Mucosa of descending colon (tissue), 3 donors: ENCODE measurements at regions not wholly inside any gene's neighbourhood (a gene's known extent, or its start where the extent isn't known, plus 50 kb on each side); places are given as distances from the start of the nearest gene placed in this dataset.

Experiments
- ATAC-seq: fragments of 200-7000 bp; cut with Tn5 transposase; one replicate; pipeline ENCODE4 v1.9.1; 2020; ENCODE audit warnings: mild to moderate bottlenecking, moderate library complexity
- DNase-seq, 3 donors: peaks; one replicate each; pipeline ENCODE4 v3.0.0-alpha.2; 2020
- H3K36me3 ChIP-seq: fragments of 200-600 bp; one replicate; pipeline ENCODE4 v1.8.0; 2021; ENCODE audit warnings: low read depth, mild to moderate bottlenecking
- H3K4me1 ChIP-seq: fragments of 200-600 bp; one replicate; pipeline ENCODE4 v1.8.0; 2021; ENCODE audit warnings: low read depth, mild to moderate bottlenecking
- H3K4me3 ChIP-seq: fragments of 200-600 bp; one replicate; pipeline ENCODE4 v1.8.0; 2021; ENCODE audit warnings: mild to moderate bottlenecking
- H3K9me3 ChIP-seq: fragments of 200-600 bp; one replicate; pipeline ENCODE4 v1.8.0; 2021; ENCODE audit warnings: mild to moderate bottlenecking
- intact Hi-C, 2 donors: fragments of 100-400 bp; cut with DNase I in 1 of 2; cut with micrococcal nuclease in 1 of 2; formaldehyde crosslinking; loops; one replicate each; pipeline versions ENCODE4 v1.11.0 to v1.11.1; 2022; cut with DNase I, micrococcal nuclease
- TF ChIP-seq, protein P1 (sequence below): fragments of 200-600 bp; IDR thresholded peaks from one replicate; pipeline ENCODE4 v1.8.0; 2022; ENCODE audit warnings: antibody characterized with exemption, mild to moderate bottlenecking
- donor health status: DM: no; HTN: no; CAD: no; lungs with moderate emphysema.
- donor health status: DM: no; HTN: no; CAD: no.
- donor health status: DM: no; HTN: yes; CAD: no.

DNA sequence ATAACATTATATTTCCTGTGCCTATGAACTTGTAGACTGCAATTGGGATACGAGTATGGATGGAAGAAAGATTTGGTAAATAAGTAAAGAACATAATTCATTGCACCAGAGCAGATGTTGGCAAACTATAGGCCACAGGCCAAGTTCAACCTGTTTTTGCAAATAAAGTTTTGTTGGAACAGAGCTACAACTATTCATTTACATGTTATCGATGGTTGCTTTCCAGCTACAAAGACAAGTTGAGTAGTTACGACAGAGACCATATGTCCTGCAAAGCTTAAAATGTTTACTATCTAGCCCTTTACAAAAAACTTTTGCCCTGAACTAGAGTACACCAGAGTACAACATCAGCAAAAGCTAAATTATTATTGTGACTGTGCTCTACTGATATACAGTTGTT lies 169.1 kb upstream of the DMAC1 start:
- no peaks in the 10 kb centered on the region for H3K36me3 ChIP-seq
- no peak overlapping the region for H3K4me3 ChIP-seq
- DNase-seq (no peak), ATAC-seq (no peak)
- H3K9me3 ChIP-seq = no peaks in the 10 kb centered on the region
- TF ChIP-seq, protein P1, sequence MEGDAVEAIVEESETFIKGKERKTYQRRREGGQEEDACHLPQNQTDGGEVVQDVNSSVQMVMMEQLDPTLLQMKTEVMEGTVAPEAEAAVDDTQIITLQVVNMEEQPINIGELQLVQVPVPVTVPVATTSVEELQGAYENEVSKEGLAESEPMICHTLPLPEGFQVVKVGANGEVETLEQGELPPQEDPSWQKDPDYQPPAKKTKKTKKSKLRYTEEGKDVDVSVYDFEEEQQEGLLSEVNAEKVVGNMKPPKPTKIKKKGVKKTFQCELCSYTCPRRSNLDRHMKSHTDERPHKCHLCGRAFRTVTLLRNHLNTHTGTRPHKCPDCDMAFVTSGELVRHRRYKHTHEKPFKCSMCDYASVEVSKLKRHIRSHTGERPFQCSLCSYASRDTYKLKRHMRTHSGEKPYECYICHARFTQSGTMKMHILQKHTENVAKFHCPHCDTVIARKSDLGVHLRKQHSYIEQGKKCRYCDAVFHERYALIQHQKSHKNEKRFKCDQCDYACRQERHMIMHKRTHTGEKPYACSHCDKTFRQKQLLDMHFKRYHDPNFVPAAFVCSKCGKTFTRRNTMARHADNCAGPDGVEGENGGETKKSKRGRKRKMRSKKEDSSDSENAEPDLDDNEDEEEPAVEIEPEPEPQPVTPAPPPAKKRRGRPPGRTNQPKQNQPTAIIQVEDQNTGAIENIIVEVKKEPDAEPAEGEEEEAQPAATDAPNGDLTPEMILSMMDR = no peak
- intact Hi-C loops = no loop called here
- peaks cover 11% of the 10 kb centered on the region for H3K4me1 ChIP-seq

DNA sequence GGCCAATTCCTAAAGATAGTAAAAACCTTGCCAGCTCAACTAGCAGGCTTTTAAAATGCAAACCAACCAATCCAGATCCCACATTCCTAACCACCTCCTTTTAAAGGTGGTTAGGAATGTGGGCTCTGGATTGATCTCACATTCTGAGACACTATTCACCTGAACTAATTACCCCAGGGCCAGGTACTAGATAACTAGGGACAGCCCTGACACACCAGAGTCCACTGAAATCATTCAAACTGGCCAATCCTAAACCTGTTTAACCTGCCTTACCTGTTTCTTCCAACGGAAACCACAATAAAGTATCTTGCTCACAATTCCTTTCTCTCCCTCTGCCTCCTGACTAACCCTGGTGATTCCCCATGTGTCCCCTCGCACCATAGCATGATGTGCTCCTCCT lies 168.3 kb upstream of the DMAC1 start:
- Histone ChIP-seq H3K4me3 (no peak overlapping the region), H3K4me1 (peaks cover 14% of the 10 kb centered on the region), H3K36me3 (no peaks in the 10 kb centered on the region), H3K9me3 (no peaks in the 10 kb centered on the region)
- TF ChIP-seq, protein P1 = no peak
- ATAC-seq = peak; percentile 84
- peak in 1 of 3 donors; percentile 76 for DNase-seq
- intact Hi-C loops = no loop called here

- Histone ChIP-seq H3K36me3 (no peaks in the 10 kb centered on the region), H3K9me3 (no peaks in the 10 kb centered on the region), H3K4me3 (no peak overlapping the region), H3K4me1 (peaks cover 16% of the 10 kb centered on the region)
- ATAC-seq (peak; percentile 26), DNase-seq (no peak)
- TF ChIP-seq, protein P1 = no peak
- intact Hi-C loops = no loop called here
These were observed 167.7 kb upstream of the DMAC1 start for GRCh38 chr9:7967093-7967827.

- Histone ChIP-seq H3K4me1 (peaks cover 35% of the 10 kb centered on the region), H3K4me3 (no peak overlapping the region), H3K36me3 (no peaks in the 10 kb centered on the region), H3K9me3 (no peaks in the 10 kb centered on the region)
- TF ChIP-seq, protein P1 = no peak
- intact Hi-C loops = no loop called here
- DNase-seq = no peak
- no peak for ATAC-seq
These were observed 165.5 kb upstream of the DMAC1 start for GRCh38 chr9:7965063-7965462.

DNA sequence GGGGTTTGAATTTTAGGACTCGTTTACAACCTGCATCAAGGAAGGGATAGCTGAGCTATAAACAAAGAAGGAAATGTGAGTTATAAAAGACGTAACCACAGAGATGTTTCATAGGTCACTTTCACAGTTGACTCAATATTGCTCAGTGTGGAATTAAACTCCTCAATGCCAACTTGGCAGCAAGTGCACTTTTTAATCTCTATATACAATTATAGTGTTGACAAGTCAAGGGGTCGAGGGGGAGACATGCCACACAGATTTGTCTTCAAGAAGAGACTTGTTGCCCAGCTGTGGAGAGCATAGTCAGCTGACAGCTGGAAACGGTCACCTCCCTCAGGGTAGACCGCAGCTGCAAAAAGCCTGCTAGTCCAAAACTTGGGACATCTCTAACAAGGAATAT lies 163.4 kb upstream of the DMAC1 start:
- Histone ChIP-seq H3K36me3 (no peaks in the 10 kb centered on the region), H3K4me1 (peaks cover 35% of the 10 kb centered on the region), H3K4me3 (no peak overlapping the region), H3K9me3 (no peaks in the 10 kb centered on the region)
- peak; percentile 90 for ATAC-seq
- TF ChIP-seq, protein P1 = no peak
- intact Hi-C loops = no loop called here
- DNase-seq = peak in 2 of 3 donors; percentile 49 to 54
